Natural killer cell (primary cell): ENCODE measurements at regions not wholly inside any gene's neighbourhood (a gene's known extent, or its start where the extent isn't known, plus 50 kb on each side); places are given as distances from the start of the nearest gene placed in this dataset.

Source experiments
- ATAC-seq, 3 donors: fragments of 150-1000 bp in 2 of 3; fragments of 200-7000 bp in 1 of 3; cut with Tn5 transposase; 1 replicate in 1 of 3; 2 replicates in 2 of 3; pipeline ENCODE4 v1.10.0; 2021; ENCODE audit warnings: mild to moderate bottlenecking in 2 of 3, moderate library complexity in 2 of 3
- DNase-seq, 2 donors: peaks; one replicate each; pipeline versions ENCODE4 v3.0.0 to v3.0.0-alpha.2; 2013 to 2021; ENCODE audit warnings: mixed read lengths in 1 of 2
- H3K27ac ChIP-seq: one replicate; pipeline ENCODE4 v1.5.1; 2013; ENCODE audit warnings: mild to moderate bottlenecking, low read length
- H3K27me3 ChIP-seq: one replicate; pipeline ENCODE4 v1.6.1; 2013; ENCODE audit warnings: low read length; ENCODE audit not compliant: control insufficient read depth, insufficient read depth
- H3K36me3 ChIP-seq: one replicate; pipeline ENCODE4 v1.6.1; 2013; ENCODE audit warnings: low read length; ENCODE audit not compliant: control insufficient read depth, insufficient read depth
- H3K4me1 ChIP-seq: one replicate; pipeline ENCODE4 v1.6.1; 2013; ENCODE audit warnings: low read length; ENCODE audit not compliant: control insufficient read depth, insufficient read depth
- H3K4me3 ChIP-seq: one replicate; pipeline ENCODE4 v1.5.1; 2013; ENCODE audit warnings: low read length
- H3K9me3 ChIP-seq: one replicate; pipeline ENCODE4 v1.6.1; 2013; ENCODE audit warnings: low read length; ENCODE audit not compliant: control insufficient read depth, insufficient read depth
- H3K27ac Mint-ChIP-seq, 2 donors: one replicate each; pipeline ENCODE4 v1.8.0; 2022; ENCODE audit warnings: mild to moderate bottlenecking in 2 of 2, mixed read lengths in 2 of 2, moderate library complexity in 1 of 2
- H3K27me3 Mint-ChIP-seq, 2 donors: one replicate each; pipeline ENCODE4 v1.8.0; 2022; ENCODE audit warnings: low read depth in 2 of 2, mixed read lengths in 2 of 2
- H3K36me3 Mint-ChIP-seq: one replicate; pipeline ENCODE4 v1.8.0; 2022; ENCODE audit warnings: mixed read lengths
- H3K4me1 Mint-ChIP-seq, 2 donors: one replicate each; pipeline ENCODE4 v1.8.0; 2022; ENCODE audit warnings: mixed read lengths in 2 of 2
- H3K4me3 Mint-ChIP-seq: one replicate; pipeline ENCODE4 v1.8.0; 2022; ENCODE audit warnings: mild to moderate bottlenecking, moderate library complexity, mixed read lengths
- H3K9me3 Mint-ChIP-seq, 2 donors: one replicate each; pipeline ENCODE4 v1.8.0; 2022; ENCODE audit warnings: mixed read lengths in 2 of 2
- CTCF ChIP-seq: fragments of 200-600 bp; IDR thresholded peaks from one replicate; pipeline ENCODE4 v1.8.0; 2022; ENCODE audit warnings: antibody characterized with exemption
- WGBS: methylation state at CpG from one replicate; pipeline ENCODE4 v1.1.7; 2013; ENCODE audit warnings: missing lambda C conversion rate; ENCODE audit not compliant: insufficient coverage; 5-methylcytosine and 5-hydroxymethylcytosine counted together
- intact Hi-C: fragments of 100-400 bp; cut with micrococcal nuclease; formaldehyde crosslinking; loops from one replicate; pipeline ENCODE4 v1.14.2; 2022

GRCh38 chr6:63452125-63452524, 120.2 kb upstream of the LOC128125822 start:
- Mint-ChIP-seq H3K4me3 (no peak overlapping the region), H3K4me1 (no peaks in the 10 kb centered on the region), H3K27me3 (no peaks in the 10 kb centered on the region), H3K36me3 (no peaks in the 10 kb centered on the region), H3K27ac (no peak overlapping the region), H3K9me3 (peaks cover 2 to 5% of the 10 kb centered on the region in 2 donors)
- ATAC-seq (no peak), DNase-seq (no peak)
- Histone ChIP-seq H3K27me3 (no peaks in the 10 kb centered on the region), H3K9me3 (no peaks in the 10 kb centered on the region), H3K27ac (no peak overlapping the region), H3K4me1 (no peaks in the 10 kb centered on the region), H3K4me3 (no peak overlapping the region), H3K36me3 (no peaks in the 10 kb centered on the region)
- no peak for TF ChIP-seq CTCF
- WGBS = 80% methylated on average over 4 of the region's 4 CpGs
- intact Hi-C loops = no loop called here

GRCh38 chr6:63456734-63457133, 115.5 kb upstream of the LOC128125822 start:
- H3K4me3 Mint-ChIP-seq = no peak overlapping the region
- H3K27me3 Mint-ChIP-seq = peaks cover 0 to 3% of the 10 kb centered on the region in 2 donors
- H3K27ac ChIP-seq = no peak overlapping the region
- H3K27me3 ChIP-seq = no peaks in the 10 kb centered on the region
- no peak overlapping the region for H3K27ac Mint-ChIP-seq
- H3K36me3 ChIP-seq = no peaks in the 10 kb centered on the region
- intact Hi-C loops = no loop called here
- TF ChIP-seq CTCF = no peak
- H3K4me1 ChIP-seq = no peaks in the 10 kb centered on the region
- no peak overlapping the region for H3K4me3 ChIP-seq
- DNase-seq (no peak), ATAC-seq (no peak)
- H3K36me3 Mint-ChIP-seq = no peaks in the 10 kb centered on the region
- no peaks in the 10 kb centered on the region for H3K9me3 ChIP-seq
- no peaks in the 10 kb centered on the region for H3K4me1 Mint-ChIP-seq
- H3K9me3 Mint-ChIP-seq = no peaks in the 10 kb centered on the region

- no peak overlapping the region for H3K27ac Mint-ChIP-seq
- TF ChIP-seq CTCF = no peak
- peaks cover 0 to 3% of the 10 kb centered on the region in 2 donors for H3K27me3 Mint-ChIP-seq
- H3K4me3 ChIP-seq = no peak overlapping the region
- no peaks in the 10 kb centered on the region for H3K9me3 Mint-ChIP-seq
- H3K36me3 ChIP-seq = no peaks in the 10 kb centered on the region
- no peak overlapping the region for H3K4me3 Mint-ChIP-seq
- H3K9me3 ChIP-seq = no peaks in the 10 kb centered on the region
- DNase-seq (no peak), ATAC-seq (no peak)
- H3K4me1 Mint-ChIP-seq = no peaks in the 10 kb centered on the region
- H3K36me3 Mint-ChIP-seq = no peaks in the 10 kb centered on the region
- no peaks in the 10 kb centered on the region for H3K27me3 ChIP-seq
- 98% methylated on average over 3 of the region's 6 CpGs for WGBS
- H3K4me1 ChIP-seq = no peaks in the 10 kb centered on the region
- intact Hi-C loops = no loop called here
- H3K27ac ChIP-seq = no peak overlapping the region
These were observed 113.7 kb upstream of the LOC128125822 start for GRCh38 chr6:63458480-63459115.

- no peaks in the 10 kb centered on the region for H3K9me3 ChIP-seq
- DNase-seq (no peak), ATAC-seq (no peak)
- no peak overlapping the region for H3K27ac ChIP-seq
- intact Hi-C loops = no loop called here
- Mint-ChIP-seq H3K27ac (no peak overlapping the region), H3K27me3 (peaks cover 0 to 3% of the 10 kb centered on the region in 2 donors), H3K36me3 (no peaks in the 10 kb centered on the region), H3K4me3 (no peak overlapping the region), H3K9me3 (no peaks in the 10 kb centered on the region), H3K4me1 (no peaks in the 10 kb centered on the region)
- no peaks in the 10 kb centered on the region for H3K27me3 ChIP-seq
- no peak for TF ChIP-seq CTCF
- H3K4me1 ChIP-seq = no peaks in the 10 kb centered on the region
- no peaks in the 10 kb centered on the region for H3K36me3 ChIP-seq
- no peak overlapping the region for H3K4me3 ChIP-seq
- WGBS = 89% methylated on average over 5 of the region's 5 CpGs
These were observed 112.5 kb upstream of the LOC128125822 start for GRCh38 chr6:63459814-63460213.
